ENCODE measurements at regions not wholly inside any gene's neighbourhood (a gene's known extent, or its start where the extent isn't known, plus 50 kb on each side); places are given as distances from the start of the nearest gene placed in this dataset.

DNA sequence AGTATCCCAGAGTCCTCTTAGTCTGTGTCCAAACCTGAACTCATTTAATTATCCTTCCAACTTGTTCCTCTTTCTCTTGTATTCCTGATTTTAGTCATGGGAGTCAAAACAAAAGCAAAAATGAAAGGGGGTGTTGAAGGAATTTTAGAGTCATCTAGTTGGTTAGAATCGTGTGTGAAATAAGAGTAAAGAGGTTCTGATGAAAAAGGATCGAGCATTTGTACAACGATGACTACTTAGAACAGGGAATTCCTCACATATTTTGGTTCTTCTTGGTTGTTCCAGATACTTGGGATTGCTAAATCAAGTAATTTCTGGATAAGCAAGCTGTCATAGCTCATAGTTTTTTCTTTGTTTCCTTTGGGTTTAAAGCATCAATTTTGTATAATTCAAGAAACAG lies 194.4 kb downstream of the BCOR start:
- no peaks in the 10 kb centered on the region for H3K27me3 ChIP-seq
- no peaks in the 10 kb centered on the region for H3K36me3 ChIP-seq
- no peak overlapping the region for H3K4me3 ChIP-seq
- peak in 1 of 2 donors; percentile 71 for DNase-seq (ENCODE audit: low read depth in 1 of 2, low spot score in 1 of 2)
- peaks cover 36% of the 10 kb centered on the region for H3K4me1 ChIP-seq (ENCODE audit: low read depth)
- TF ChIP-seq, protein P1, sequence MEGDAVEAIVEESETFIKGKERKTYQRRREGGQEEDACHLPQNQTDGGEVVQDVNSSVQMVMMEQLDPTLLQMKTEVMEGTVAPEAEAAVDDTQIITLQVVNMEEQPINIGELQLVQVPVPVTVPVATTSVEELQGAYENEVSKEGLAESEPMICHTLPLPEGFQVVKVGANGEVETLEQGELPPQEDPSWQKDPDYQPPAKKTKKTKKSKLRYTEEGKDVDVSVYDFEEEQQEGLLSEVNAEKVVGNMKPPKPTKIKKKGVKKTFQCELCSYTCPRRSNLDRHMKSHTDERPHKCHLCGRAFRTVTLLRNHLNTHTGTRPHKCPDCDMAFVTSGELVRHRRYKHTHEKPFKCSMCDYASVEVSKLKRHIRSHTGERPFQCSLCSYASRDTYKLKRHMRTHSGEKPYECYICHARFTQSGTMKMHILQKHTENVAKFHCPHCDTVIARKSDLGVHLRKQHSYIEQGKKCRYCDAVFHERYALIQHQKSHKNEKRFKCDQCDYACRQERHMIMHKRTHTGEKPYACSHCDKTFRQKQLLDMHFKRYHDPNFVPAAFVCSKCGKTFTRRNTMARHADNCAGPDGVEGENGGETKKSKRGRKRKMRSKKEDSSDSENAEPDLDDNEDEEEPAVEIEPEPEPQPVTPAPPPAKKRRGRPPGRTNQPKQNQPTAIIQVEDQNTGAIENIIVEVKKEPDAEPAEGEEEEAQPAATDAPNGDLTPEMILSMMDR (IDR thresholded peaks at IDR 0.05; ENCODE audit: low read depth, low read length) = no peak
- H3K9me3 ChIP-seq (ENCODE audit: low read depth) = no peaks in the 10 kb centered on the region
- no peak overlapping the region for H3K27ac ChIP-seq

- Histone ChIP-seq H3K4me1 (ENCODE audit: low read depth) (peaks cover 40% of the 10 kb centered on the region), H3K27me3 (no peaks in the 10 kb centered on the region), H3K36me3 (no peaks in the 10 kb centered on the region), H3K4me3 (no peak overlapping the region), H3K27ac (no peak overlapping the region), H3K9me3 (ENCODE audit: low read depth) (no peaks in the 10 kb centered on the region)
- peak in 1 of 2 donors; percentile 19 for DNase-seq (ENCODE audit: low read depth in 1 of 2, low spot score in 1 of 2)
- TF ChIP-seq, protein P1 (IDR thresholded peaks at IDR 0.05; ENCODE audit: low read depth, low read length) = no peak
Measured at GRCh38 chrX:39903937-39904336, 193.8 kb downstream of the BCOR start.

- no peaks in the 10 kb centered on the region for H3K36me3 ChIP-seq
- TF ChIP-seq, protein P1 (IDR thresholded peaks at IDR 0.05; ENCODE audit: low read depth, low read length) = no peak
- no peak overlapping the region for H3K27ac ChIP-seq
- peaks cover 40% of the 10 kb centered on the region for H3K4me1 ChIP-seq (ENCODE audit: low read depth)
- peak in 1 of 2 donors; percentile 29 for DNase-seq (ENCODE audit: low read depth in 1 of 2, low spot score in 1 of 2)
- no peaks in the 10 kb centered on the region for H3K9me3 ChIP-seq (ENCODE audit: low read depth)
- H3K4me3 ChIP-seq = no peak overlapping the region
- H3K27me3 ChIP-seq = no peaks in the 10 kb centered on the region
Measured at GRCh38 chrX:39904816-39905537, 192.8 kb downstream of the BCOR start.

GRCh38 chrX:39905538-39905891 lies 192.2 kb downstream of the BCOR start:
- H3K27me3 ChIP-seq = no peaks in the 10 kb centered on the region
- DNase-seq (ENCODE audit: low read depth in 1 of 2, low spot score in 1 of 2) = peak in 1 of 2 donors; percentile 50
- peak overlapping the region; percentile 49 for H3K27ac ChIP-seq
- peaks cover 45% of the 10 kb centered on the region for H3K4me1 ChIP-seq (ENCODE audit: low read depth)
- H3K4me3 ChIP-seq = no peak overlapping the region
- H3K36me3 ChIP-seq = no peaks in the 10 kb centered on the region
- H3K9me3 ChIP-seq (ENCODE audit: low read depth) = no peaks in the 10 kb centered on the region
- TF ChIP-seq, protein P1 (IDR thresholded peaks at IDR 0.05; ENCODE audit: low read depth, low read length) = no peak

GRCh38 chrX:39905946-39906345 lies 191.8 kb downstream of the BCOR start:
- TF ChIP-seq, protein P1 (IDR thresholded peaks at IDR 0.05; ENCODE audit: low read depth, low read length) = no peak
- peak overlapping the region; percentile 49 for H3K27ac ChIP-seq
- H3K36me3 ChIP-seq = no peaks in the 10 kb centered on the region
- no peaks in the 10 kb centered on the region for H3K9me3 ChIP-seq (ENCODE audit: low read depth)
- no peak overlapping the region for H3K4me3 ChIP-seq
- peaks cover 49% of the 10 kb centered on the region for H3K4me1 ChIP-seq (ENCODE audit: low read depth)
- no peak for DNase-seq (ENCODE audit: low read depth in 1 of 2, low spot score in 1 of 2)
- no peaks in the 10 kb centered on the region for H3K27me3 ChIP-seq
